Upper lobe of left lung (tissue), 6 donors: ENCODE measurements at regions not wholly inside any gene's neighbourhood (a gene's known extent, or its start where the extent isn't known, plus 50 kb on each side); places are given as distances from the start of the nearest gene placed in this dataset.

Source experiments
- ATAC-seq, 2 donors: fragments of 200-7000 bp; cut with Tn5 transposase; one replicate each; pipeline ENCODE4 v1.9.1; 2022; ENCODE audit warnings: mild to moderate bottlenecking in 2 of 2, moderate library complexity in 2 of 2; ENCODE audit not compliant: low FRiP score in 2 of 2
- DNase-seq, 2 donors: peaks; one replicate each; pipeline ENCODE4 v3.0.0-alpha.2; 2019 to 2020
- H3K27ac ChIP-seq, 4 donors: fragments of 200-600 bp; sonication (generic); one replicate each; pipeline ENCODE4 v1.5.1; 2016 to 2019
- H3K27me3 ChIP-seq, 4 donors: fragments of 200-600 bp; sonication (generic); one replicate each; pipeline ENCODE4 v1.5.1; 2017 to 2019
- H3K36me3 ChIP-seq, 4 donors: fragments of 200-600 bp; sonication (generic); one replicate each; pipeline ENCODE4 v1.5.1; 2016 to 2019
- H3K4me1 ChIP-seq, 4 donors: fragments of 200-600 bp; sonication (generic); one replicate each; pipeline ENCODE4 v1.5.1; 2018 to 2019
- H3K4me3 ChIP-seq, 4 donors: fragments of 200-600 bp; sonication (generic); one replicate each; pipeline ENCODE4 v1.5.1; 2017 to 2019; ENCODE audit warnings: mild to moderate bottlenecking in 2 of 4, moderate library complexity in 1 of 4
- H3K9me3 ChIP-seq, 4 donors: fragments of 200-600 bp; sonication (generic); one replicate each; pipeline ENCODE4 v1.5.1; 2018 to 2019
- EP300 ChIP-seq, 4 donors: sonication (generic); formaldehyde crosslinking; IDR thresholded peaks; one replicate each; pipeline ENCODE4 v1.5.1; 2017; ENCODE audit warnings: antibody characterized with exemption in 4 of 4, control low read depth in 2 of 4
- POLR2A ChIP-seq, 4 donors: fragments of 450-650 bp; IDR thresholded peaks; one replicate each; pipeline ENCODE4 v1.5.1; 2016 to 2017; ENCODE audit warnings: antibody characterized with exemption in 4 of 4, mild to moderate bottlenecking in 2 of 4
- POLR2AphosphoS5 ChIP-seq, 2 donors: sonication (generic); formaldehyde crosslinking; IDR thresholded peaks; one replicate each; pipeline ENCODE4 v1.5.1; 2017; ENCODE audit warnings: antibody characterized with exemption in 2 of 2
- WGBS, 2 donors: methylation state at CpG; one replicate each; pipeline ENCODE4 v1.1.5; 2017 to 2018; 5-methylcytosine and 5-hydroxymethylcytosine counted together
- TF ChIP-seq, protein P1 (sequence below), 6 experiments: fragments of 450-650 bp in 4 of 6; fragments of 200-600 bp in 2 of 6; sonication (generic) in 2 of 6; IDR thresholded peaks; one replicate each; pipeline ENCODE4 v1.5.1; 2016 to 2019; ENCODE audit warnings: antibody characterized with exemption in 6 of 6
- donor health status: DM: no; HTN: no; CAD: no; lungs with moderate emphysema.
- donor health status: DM: no; HTN: yes; CAD: no; lungs with severe emphysema.

- DNase-seq (no peak), ATAC-seq (no peak)
- no peak overlapping the region for H3K27ac ChIP-seq
- no peaks in the 10 kb centered on the region for H3K27me3 ChIP-seq
- H3K4me1 ChIP-seq = no peaks in the 10 kb centered on the region
- no peaks in the 10 kb centered on the region for H3K9me3 ChIP-seq
- TF ChIP-seq EP300 (IDR thresholded peaks at IDR 0.05) = no peak
- no peak for TF ChIP-seq POLR2A (IDR thresholded peaks at IDR 0.05)
- TF ChIP-seq POLR2AphosphoS5 (IDR thresholded peaks at IDR 0.05) = no peak
- TF ChIP-seq, protein P1, sequence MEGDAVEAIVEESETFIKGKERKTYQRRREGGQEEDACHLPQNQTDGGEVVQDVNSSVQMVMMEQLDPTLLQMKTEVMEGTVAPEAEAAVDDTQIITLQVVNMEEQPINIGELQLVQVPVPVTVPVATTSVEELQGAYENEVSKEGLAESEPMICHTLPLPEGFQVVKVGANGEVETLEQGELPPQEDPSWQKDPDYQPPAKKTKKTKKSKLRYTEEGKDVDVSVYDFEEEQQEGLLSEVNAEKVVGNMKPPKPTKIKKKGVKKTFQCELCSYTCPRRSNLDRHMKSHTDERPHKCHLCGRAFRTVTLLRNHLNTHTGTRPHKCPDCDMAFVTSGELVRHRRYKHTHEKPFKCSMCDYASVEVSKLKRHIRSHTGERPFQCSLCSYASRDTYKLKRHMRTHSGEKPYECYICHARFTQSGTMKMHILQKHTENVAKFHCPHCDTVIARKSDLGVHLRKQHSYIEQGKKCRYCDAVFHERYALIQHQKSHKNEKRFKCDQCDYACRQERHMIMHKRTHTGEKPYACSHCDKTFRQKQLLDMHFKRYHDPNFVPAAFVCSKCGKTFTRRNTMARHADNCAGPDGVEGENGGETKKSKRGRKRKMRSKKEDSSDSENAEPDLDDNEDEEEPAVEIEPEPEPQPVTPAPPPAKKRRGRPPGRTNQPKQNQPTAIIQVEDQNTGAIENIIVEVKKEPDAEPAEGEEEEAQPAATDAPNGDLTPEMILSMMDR (IDR thresholded peaks at IDR 0.05) = no peak
- no peaks in the 10 kb centered on the region for H3K36me3 ChIP-seq
- no peak overlapping the region for H3K4me3 ChIP-seq
- 17 to 41% methylated on average over 1 of the region's 1 CpG for WGBS, 2 donors
Measured at GRCh38 chr16:8493972-8494371, 96.3 kb downstream of the TMEM114 start.

DNA sequence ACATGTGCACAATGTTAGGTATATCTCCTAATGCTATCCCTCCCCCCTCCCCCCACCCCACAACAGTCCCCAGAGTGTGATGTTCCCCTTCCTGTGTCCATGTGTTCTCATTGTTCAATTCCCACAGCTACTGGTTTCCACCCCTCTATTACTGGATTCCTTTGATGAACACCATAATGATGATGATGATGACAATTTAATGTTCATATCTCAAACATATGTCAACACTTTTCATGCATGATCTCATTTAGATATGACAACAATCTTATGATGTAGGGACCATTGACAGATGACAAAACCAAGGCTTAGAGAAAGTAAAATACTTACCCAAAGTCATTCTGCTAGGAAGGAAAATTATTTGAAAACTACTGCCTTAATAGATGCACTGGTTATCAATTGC, 97.6 kb downstream of the TMEM114 start:
- H3K4me3 ChIP-seq = no peak overlapping the region
- TF ChIP-seq, protein P1 (IDR thresholded peaks at IDR 0.05) = no peak
- TF ChIP-seq POLR2A (IDR thresholded peaks at IDR 0.05) (no peak), POLR2AphosphoS5 (IDR thresholded peaks at IDR 0.05) (no peak), EP300 (IDR thresholded peaks at IDR 0.05) (no peak)
- H3K27me3 ChIP-seq = no peaks in the 10 kb centered on the region
- ATAC-seq (no peak), DNase-seq (no peak)
- no peaks in the 10 kb centered on the region for H3K4me1 ChIP-seq
- H3K27ac ChIP-seq = no peak overlapping the region
- no peaks in the 10 kb centered on the region for H3K36me3 ChIP-seq
- H3K9me3 ChIP-seq = no peaks in the 10 kb centered on the region

DNA sequence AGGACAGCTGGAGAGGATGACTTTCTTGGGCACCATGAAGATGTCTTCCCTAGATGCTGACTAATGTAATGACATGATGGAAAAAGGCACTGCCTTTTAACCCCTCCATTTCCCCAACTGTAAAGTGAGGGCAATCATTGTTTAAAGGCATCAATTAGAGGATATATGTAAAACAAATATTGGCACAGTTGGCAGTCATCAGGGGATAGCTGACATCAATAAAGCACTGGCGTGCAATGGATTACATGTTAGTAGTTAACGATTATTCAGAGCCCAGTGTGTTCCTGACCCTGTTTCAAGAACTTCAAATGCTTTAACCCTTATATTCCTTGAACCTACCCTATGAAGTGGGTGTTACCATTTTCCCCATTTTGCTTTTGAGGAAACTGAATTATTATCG, 100.7 kb downstream of the TMEM114 start:
- DNase-seq (no peak), ATAC-seq (no peak)
- Histone ChIP-seq H3K27ac (no peak overlapping the region), H3K36me3 (no peaks in the 10 kb centered on the region), H3K27me3 (no peaks in the 10 kb centered on the region), H3K4me1 (no peaks in the 10 kb centered on the region), H3K9me3 (no peaks in the 10 kb centered on the region), H3K4me3 (no peak overlapping the region)
- TF ChIP-seq POLR2A (IDR thresholded peaks at IDR 0.05) = no peak
- TF ChIP-seq EP300 (IDR thresholded peaks at IDR 0.05) = no peak
- no peak for TF ChIP-seq POLR2AphosphoS5 (IDR thresholded peaks at IDR 0.05)
- TF ChIP-seq, protein P1 (IDR thresholded peaks at IDR 0.05) = no peak
- 60 to 67% methylated on average over 3 of the region's 3 CpGs for whole genome bisulfite sequencing, 2 donors

- no peaks in the 10 kb centered on the region for H3K27me3 ChIP-seq
- no peaks in the 10 kb centered on the region for H3K4me1 ChIP-seq
- ATAC-seq (no peak), DNase-seq (no peak)
- WGBS, 2 donors = 71 to 80% methylated on average over 3 of the region's 3 CpGs
- H3K4me3 ChIP-seq = no peak overlapping the region
- TF ChIP-seq POLR2A (IDR thresholded peaks at IDR 0.05) = no peak
- TF ChIP-seq, protein P1 (IDR thresholded peaks at IDR 0.05) = no peak
- no peak for TF ChIP-seq EP300 (IDR thresholded peaks at IDR 0.05)
- TF ChIP-seq POLR2AphosphoS5 (IDR thresholded peaks at IDR 0.05) = no peak
- no peak overlapping the region for H3K27ac ChIP-seq
- no peaks in the 10 kb centered on the region for H3K36me3 ChIP-seq
- H3K9me3 ChIP-seq = no peaks in the 10 kb centered on the region
Measured at GRCh38 chr16:8486985-8487384, 103.3 kb downstream of the TMEM114 start.

DNA sequence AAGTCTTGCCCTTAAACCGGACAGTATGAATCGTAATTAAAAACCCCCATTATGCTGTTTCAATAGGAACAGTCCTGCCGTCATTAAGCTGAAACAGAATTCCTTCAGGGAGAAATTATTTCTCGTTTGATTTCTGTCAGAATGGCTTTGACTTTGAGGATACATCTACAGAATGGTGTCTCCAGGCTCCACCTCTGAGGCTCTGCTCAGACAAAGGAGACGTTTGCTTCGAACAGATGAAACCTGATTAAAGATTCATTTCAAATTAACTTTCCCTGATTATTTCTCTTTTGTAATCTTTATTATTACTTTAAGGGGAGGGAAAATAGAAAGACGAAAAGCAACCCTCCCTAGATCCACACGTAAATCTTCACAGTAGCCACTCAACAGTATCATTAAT, 106.9 kb downstream of the TMEM114 start:
- DNase-seq (no peak), ATAC-seq (no peak)
- H3K36me3 ChIP-seq = no peaks in the 10 kb centered on the region
- 69 to 76% methylated on average over 8 of the region's 8 CpGs for WGBS, 2 donors
- H3K4me1 ChIP-seq = no peaks in the 10 kb centered on the region
- no peaks in the 10 kb centered on the region for H3K9me3 ChIP-seq
- H3K4me3 ChIP-seq = no peak overlapping the region
- TF ChIP-seq POLR2A (IDR thresholded peaks at IDR 0.05) = no peak
- no peak for TF ChIP-seq POLR2AphosphoS5 (IDR thresholded peaks at IDR 0.05)
- no peak for TF ChIP-seq EP300 (IDR thresholded peaks at IDR 0.05)
- TF ChIP-seq, protein P1 (IDR thresholded peaks at IDR 0.05) = no peak
- no peaks in the 10 kb centered on the region for H3K27me3 ChIP-seq
- H3K27ac ChIP-seq = no peak overlapping the region
